CD4-positive, alpha-beta T cell treated with Interferon alpha-2 for 1 hour (primary cell): ENCODE measurements at regions not wholly inside any gene's neighbourhood (a gene's known extent, or its start where the extent isn't known, plus 50 kb on each side); places are given as distances from the start of the nearest gene placed in this dataset.

Experiments used
- DNase-seq, 2 donors: peaks; one replicate each; pipeline ENCODE4 v3.0.0-alpha.2; 2020 to 2022

DNA sequence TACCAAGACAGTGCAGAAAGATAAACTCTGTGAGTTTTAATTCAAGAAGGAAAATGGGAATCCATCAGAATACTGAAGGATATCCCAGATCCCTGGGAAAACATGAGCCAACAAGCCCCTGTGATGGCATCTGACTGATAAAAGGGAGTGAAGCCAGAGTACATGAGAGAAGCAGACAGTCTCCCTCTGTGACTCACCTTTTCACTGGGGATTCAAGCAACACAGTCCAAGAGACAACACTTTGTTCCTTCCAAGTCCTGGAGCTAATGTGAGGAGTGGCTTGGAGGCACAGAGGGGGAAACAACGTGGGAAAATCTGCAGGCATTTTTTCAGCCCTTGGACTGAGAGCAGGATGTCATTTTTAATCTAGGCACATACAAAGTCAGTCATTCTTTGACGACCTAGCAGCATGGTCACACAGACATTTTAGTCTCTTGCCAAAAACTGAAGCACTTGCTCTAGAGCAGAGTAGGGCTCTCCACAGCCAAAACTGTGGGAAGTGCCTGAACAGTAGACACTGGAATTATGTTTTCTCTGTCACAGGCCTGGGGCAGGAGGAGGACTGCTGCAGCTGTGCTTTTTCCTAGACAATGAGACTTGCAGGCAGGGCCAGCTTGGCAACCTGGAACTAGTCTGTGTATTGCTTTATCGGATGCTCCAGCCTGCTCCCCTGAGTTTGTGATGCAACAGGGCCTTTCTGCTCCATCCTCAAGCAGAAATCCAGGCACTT lies 465.0 kb upstream of the GJE1 start:
- no peak for DNase-seq

DNA sequence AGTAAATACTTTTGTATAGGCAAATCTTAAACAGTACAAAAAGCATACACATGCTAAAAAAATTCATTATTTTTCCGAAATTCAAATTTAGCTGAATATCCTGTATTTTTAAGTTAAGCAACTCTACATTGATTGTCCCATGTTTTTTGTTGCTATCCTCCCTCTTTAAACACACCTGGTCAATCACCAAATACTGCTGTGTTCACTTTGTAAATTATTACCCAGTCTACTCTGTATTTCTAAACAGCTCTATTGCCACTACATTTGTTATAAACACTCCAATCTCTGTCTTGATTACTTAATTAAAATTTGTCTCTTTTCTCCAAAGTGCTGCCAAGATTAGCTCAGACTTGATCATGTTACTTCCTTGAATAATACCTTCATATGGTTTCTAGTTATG lies 466.5 kb upstream of the GJE1 start:
- DNase-seq = no peak

DNA sequence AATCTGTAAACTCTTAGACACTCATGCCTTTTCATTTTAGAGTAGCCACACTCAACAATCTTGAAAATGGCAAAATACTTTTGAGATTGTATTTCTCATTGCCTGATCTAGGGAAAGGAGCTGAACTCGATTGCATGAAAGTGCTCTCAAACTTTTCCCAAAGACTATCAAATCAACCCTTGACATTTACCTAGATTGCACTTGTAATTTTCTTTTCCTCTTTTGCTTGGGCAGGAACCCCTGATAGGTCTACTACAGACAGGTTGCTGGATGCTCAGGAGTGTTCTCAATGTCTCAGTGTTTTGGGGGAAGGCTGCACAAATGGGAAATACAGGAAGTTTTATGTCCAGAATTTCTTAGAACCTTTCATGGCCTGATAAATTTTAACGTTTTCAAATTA lies 468.0 kb upstream of the GJE1 start:
- DNase-seq = no peak

DNA sequence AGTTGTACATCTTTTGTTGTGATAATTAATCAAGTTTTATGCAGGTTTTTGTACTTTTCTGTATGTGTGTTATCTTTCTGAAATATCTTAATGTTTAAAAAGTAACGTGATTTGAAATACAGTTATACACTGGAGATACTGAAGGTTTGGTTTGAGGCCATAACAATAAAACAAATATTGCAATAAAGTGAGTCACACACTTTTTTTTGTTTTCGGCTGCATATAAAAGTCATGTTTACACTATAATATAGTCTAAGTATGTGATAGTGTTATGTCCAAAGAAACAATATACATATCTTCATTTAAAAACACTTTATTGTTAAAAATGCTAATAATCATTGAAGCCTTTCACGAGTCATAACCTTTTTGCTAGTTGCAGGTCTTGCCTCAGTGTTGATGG lies 473.1 kb upstream of the GJE1 start:
- DNase-seq = no peak

DNA sequence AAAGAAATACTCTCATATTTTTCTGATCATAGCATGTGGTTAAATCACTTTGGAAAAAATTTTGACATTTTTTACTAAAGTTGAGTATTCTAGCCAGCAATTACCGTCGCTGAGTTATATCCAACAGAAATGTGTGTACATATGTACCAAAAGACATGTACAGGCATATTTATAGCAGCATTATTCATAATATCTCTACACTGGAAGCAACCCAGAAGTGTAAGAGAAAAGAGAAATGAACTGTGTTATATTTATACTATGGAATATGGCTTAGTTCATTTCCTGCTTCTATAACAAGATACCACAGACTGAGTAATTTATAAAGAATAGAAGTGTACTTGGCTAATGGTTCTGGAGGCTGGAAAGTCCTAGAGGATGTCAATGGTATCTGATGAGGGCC lies 474.0 kb upstream of the GJE1 start:
- no peak for DNase-seq

DNA sequence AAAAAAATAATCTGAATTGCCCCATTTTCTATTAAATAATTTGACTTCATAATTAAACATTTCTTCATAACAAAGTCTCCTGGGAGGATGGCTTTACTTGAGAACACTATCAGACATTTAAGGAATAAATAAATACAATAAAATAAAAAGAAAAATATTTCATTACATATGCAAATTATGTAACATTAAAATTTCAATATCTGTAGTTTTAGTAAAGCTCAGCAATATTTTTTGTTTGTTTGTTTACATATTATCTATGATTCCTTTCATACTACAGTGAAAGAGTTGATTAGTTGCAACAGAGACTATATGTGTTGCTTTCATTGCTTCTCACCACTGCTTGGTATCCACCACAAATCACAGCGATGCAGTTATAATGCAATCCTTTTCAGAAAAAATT lies 474.9 kb upstream of the GJE1 start:
- DNase-seq = no peak

DNA sequence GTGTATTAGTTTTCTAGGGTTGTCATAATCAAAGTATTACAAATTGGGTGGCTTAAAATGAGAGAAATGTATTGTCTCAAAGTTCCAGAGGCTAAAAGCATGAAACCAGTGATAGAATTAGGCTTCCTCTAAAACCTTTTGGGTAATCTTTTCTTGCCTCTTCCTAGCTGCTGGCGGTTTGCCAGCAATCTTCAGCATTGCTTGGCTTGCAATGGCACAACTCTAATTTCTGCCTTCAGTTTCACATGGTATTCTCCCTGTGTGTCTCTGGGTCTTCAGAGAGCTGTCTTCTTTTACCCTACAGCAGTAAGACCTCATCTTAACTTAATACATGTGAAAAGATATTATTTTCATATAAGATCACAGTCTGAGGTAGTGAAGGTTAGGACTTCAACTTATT lies 479.1 kb upstream of the GJE1 start:
- no peak for DNase-seq

DNA sequence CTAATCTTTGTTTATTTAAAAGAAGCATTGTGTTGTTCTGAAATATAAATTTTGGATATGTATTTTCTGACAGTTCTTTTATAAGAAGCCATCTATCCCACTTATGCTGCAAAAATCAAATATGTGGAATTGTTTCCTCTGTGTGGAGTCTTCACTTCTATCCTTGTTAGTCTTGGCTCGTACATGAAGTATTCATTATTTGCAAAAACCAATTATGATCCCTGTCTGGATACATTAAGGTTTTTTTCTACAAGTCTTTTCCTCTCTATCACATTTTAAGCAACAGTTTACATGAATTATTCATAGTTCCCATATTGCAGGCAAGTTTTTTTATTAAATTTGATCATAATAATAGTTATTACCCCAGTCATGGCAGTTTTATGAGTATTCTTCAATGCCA lies 490.8 kb upstream of the GJE1 start:
- DNase-seq = no peak

DNA sequence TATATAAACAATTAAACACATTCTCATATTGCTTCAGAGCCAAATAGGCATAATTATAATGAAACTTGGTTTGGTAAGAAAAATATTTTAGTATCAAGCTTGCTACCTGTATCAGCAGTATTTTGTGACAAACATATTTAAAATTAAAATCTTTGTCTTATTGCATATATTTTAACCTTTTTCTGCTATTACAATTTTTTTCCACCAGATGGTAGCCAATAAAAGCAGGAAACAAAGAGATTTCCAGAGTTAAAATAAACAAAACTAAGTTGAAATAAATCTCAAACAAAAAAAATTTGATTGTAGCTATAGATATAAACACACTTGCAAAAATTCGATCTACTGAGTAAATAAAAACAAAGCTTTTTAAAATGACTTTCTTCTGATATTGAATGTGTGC lies 491.3 kb upstream of the GJE1 start:
- no peak for DNase-seq

DNA sequence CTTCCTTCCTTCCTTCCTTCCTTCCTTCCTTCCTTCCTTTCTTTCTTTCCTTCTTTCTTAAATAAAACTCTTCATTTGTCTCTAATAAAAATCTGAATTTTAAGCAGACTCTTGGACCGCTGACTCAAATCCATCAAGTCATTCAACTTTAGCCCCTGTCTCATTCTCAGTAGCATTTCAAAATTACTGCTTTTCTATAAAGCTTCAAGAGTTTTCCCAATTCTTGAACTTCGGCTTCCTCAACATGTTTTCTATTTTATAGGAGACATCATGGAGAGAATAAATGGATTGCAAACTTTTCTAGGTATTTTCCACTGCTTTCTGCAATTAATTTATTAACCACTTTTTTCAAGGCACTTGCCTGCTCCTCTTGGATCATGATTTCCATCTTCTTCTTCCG lies 497.1 kb upstream of the GJE1 start:
- DNase-seq = no peak

DNA sequence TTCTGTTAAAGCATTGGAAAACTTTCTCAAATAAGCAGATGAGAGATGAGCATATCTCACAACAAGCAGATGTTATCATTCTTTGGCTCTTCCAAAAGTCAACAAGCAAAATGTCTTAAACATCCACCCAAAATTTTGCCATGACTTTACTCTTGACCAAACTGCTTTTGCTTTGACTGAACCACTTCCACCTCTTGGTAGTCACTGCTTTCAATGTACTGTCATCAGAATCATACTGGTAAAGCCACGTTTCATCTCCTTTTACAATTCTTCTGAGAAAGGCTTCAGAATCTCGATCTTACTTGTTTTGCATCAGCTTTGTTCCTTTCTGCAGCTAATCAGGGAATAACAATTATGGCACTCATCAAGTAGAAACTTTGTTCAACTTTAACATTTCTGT lies 498.5 kb upstream of the GJE1 start:
- DNase-seq = no peak

DNA sequence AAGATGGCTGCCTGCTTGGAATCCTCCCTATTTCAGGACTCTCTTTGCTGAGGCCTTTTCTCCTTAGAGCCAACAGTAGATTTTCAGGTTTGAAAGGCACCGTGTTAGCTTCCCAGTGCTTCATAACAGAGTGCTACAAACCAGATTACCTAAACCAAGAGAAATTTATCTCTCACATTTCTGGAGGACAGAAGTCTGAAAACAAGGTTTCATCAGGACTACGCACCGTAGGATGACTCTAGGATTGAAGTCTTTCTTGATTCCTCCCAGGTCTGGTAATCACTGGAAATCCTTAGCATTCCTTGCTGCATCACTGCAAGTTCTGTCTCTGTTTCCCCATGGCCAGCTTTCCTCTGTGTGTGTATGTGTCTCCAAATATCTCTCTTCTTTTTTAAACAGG lies 508.4 kb upstream of the GJE1 start:
- no peak for DNase-seq

DNA sequence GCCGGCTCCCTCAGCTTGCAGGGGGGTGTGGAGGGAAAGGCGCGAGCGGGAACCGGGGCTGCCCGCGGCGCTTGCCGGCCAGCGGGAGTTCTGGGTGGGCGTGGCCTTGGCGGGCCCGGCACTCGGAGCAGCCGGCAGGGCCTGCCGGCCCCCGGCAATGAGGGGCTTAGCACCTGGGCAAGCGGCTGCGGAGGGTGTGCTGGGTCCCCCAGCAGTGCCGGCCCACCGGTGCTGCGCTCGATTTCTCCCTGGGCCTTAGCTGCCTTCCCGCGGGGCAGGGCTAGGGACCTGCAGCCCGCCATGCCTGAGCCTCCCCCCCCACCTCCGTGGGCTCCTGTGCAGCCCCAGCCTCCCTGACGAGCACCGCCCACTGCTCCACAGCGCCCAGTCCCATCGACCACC lies 514.5 kb upstream of the GJE1 start:
- no peak for DNase-seq

DNA sequence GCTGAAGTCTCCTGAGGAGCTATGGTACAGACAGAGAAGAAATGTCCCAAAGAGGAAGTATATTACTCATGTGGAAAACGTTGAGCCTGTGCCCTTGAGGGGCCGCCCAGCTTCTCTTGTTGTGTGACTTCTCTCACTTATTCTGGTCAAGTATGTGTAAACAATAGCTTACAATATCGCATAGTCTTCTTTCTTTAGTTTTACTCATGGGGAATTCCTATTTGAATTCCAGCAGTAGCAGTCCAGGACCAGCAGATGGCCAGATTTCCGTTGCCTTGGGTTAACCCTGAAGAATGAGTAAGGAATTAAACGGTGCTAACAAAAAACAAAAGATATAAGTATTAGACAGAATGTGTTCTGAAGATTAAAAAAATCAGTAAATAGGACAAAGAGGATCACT lies 522.0 kb upstream of the GJE1 start:
- no peak for DNase-seq

DNA sequence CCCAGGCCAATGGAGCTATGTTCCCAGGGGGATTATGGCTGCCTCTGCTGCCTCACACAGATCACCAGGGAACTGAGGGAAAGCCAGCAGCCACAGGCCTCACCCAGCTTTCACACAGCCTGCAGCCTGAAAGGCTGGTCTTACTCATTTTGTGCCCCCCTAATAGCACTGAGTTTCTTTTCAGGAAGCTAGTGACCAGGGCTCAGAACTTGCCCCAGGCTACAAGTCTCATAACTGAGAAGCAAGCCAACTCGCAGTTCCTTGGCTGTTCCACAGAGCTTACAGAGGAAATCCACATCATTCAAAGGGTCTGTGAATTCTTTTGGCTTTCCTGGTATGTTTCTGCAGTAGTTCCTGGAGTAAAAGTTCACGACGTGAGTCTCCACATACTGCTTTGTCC lies 524.8 kb upstream of the GJE1 start:
- no peak for DNase-seq

DNA sequence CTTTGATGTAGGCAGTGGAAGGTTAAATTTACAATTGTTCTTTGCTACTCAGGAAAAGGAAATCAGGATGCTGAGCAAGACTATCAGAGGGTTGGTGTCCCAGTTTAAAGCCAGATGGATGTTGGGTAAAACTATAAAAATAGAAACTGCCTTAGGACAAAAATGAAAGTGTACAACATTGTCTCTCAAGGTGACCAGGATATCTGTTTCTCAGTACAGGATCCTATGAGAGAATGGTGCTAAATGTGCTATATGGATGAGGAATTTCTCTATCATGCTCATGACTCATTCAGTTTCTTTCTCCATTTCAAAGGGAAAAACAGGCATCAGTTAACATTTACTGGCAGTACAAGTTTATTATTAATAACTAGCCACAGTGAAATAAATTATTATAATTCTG lies 534.2 kb upstream of the GJE1 start:
- DNase-seq = no peak

DNA sequence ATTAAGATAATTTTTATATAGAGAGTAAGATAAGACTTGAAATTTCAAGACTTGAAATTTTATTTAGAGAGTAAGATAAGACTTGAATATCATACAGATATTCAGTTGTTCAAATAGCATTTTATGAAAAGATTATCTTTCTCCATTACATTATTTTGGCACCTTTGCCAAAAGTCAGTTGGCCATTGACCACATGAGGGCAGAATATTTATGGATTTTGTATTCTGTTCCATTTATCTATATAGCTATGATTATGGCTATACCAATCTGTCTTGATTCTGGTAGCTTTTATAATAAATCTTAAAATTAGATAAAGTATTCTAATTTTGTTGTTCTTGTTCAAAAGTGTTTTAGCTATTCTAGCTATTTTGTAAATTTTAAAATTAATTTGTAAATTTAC lies 537.9 kb upstream of the GJE1 start:
- DNase-seq = no peak

DNA sequence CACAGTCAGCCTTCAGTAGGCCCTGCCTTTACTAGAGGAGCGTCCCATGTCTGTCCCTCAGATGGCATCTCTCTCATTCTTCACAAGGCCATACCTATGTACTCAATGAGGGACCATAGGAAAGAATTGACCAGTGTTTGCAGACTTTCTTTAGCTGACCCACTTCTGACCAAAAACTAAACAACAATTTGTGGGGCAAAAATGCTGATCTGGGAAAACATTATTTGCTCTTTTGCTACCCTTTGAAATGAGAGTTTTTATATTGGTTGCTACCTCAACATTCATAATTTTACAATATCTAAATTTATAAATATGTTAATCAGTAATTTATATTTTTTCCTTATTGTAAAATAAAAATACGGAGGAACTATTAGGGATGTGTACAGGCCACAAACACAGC lies 539.4 kb upstream of the GJE1 start:
- DNase-seq = no peak

DNA sequence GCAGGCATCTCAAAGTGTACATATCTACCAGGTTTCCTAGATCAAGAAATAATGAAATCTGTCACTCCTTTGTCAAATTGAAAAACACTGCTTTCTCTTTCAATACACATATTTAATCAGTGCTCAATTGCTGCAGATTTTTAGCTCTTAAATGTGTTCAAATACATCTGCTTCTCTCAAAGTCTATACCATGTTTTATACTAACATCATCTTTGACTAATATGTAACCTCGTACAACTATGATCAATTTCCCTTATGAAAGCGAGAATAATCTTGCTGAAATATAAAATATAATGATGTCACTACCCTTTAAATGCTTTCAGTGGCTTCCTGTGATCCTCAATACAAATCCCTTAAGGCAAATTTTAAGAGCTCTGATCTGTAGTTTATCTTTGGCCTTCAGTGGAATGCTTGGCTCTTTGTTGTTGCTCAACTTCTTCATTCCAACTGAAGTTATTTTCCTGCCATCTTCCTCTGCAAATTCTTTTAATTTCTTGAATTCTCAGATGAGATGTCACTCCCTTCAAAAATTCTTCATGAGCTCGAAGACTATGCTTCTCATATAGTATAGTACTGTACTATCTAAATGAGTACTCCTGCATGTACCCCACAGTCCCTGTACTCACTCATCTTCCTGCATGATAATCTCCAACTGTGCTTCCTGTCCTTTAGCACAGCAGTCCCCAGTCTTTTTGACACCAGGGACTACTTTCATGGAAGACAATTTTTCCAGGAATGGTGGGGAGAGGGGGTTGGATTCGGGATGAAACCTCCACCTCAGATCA lies 545.1 kb upstream of the GJE1 start:
- no peak for DNase-seq

DNA sequence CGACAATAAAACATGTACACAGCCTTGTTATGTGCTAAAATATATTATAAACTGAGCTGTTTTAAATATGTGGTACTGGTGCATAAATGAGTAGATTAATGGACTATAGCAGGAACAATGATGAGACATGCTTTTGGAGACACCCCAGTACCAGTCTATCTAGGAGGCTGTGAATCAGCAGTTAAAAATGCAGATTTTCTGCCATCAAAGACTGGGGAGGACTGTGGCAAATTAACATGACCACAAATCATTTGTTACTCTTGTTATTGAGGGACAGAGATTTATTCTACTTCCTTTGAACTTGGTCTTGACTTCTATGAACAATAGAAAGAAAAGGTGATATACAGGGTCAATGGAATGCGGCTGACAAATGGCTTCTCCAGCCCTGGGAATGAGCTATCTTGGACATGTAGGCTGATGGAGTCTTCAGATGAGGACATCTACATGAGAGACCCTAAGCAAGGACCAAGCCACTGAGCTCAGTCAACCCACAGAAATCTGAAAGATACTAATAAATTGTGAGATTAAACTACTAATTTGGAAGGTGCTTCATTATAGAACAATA lies 551.7 kb upstream of the GJE1 start:
- DNase-seq = no peak

DNA sequence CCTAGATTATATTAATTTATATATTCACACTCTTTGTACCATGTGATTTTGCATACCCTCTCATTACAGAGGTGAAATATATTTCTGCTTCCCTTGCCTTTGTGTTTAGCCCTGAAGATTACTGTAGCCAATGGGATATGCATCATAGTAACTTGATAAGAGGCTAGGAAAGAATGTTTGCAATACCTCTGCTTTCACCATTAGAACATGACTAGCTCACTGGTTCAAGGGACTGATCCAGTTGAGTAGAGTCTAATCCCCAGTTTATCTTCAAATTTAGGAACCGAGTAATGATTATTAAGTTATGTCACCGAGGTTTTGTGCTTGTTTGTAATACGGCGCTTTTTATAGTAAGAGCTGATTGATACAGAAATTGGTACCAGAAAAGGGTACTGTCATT lies 552.6 kb upstream of the GJE1 start:
- no peak for DNase-seq

DNA sequence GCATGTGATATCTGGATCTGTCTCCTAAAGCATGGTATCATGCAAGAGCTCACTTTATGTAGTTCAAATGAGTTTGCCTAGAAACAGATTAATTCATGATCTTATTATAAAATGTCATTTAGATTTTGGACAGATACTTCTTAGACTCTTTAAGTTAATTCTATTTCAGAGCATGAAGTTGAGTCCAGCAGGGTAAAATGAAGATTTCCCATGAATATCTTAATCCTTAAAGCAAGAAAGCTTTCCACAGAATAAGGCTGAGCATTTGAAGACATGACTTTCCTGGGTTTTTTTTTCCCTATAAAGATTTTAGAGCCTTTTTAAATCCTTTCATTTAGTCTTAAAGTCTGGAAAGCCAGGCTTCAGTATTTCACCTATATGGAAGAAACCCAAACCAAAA lies 556.0 kb upstream of the GJE1 start:
- DNase-seq = no peak

DNA sequence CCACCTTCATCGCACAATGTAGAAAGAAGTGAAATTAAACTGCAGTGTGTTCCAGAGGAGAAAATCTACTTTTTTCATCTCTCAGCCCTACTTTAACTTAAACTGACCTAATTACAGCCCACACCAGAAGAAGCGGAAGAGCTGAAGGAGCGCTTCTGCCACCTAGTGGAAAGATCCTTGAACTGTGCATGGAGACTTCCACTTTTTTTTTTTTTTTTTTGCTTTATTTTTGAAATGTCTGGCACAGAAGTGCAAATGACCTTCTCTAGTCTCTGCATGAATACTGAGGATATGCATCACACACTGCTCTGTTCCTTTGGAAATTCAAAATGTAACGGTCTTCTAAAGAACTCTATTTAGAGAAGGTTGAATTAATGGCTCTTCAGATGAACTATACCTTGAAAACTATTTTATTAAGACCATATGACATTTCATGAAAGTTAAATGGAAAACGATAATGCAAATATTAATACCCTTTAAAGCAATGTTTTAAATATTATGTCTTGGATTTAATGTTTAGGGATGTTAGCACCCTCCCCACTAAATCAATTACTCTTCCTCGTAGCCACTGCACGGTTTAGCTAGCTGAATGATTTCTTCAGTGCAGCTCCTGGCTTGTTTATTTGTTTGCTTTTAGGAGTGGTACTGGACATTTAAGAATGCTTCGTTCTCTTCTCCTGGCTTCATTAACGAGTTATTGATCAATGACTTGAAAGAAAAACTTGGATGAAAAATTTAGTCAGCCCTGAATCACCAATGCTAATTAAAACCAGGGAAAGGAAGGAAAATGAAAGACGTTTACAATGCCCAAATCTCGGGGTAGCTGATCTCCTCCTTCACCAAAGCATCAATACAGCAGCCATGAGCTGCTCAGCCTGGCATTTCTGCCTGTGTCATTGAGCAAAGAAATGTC lies 569.6 kb upstream of the GJE1 start:
- DNase-seq = peak; percentile 72 to 80
